ENCODE measurements at regions not wholly inside any gene's neighbourhood (a gene's known extent, or its start where the extent isn't known, plus 50 kb on each side); places are given as distances from the start of the nearest gene placed in this dataset.

GRCh38 chr7:137096607-137097006 lies 228.2 kb downstream of the CHRM2 start:
- TF ChIP-seq CTCF (conservative IDR thresholded peaks at IDR 0.05; ENCODE audit: low read depth): no peak
- ChIA-PET POLR2A (ENCODE audit: low non-redundant PET) (no interaction called here), CTCF (no interaction called here)
- DNase-seq (ENCODE audit: low spot score): no peak
- no peak overlapping the region for H3K27ac ChIP-seq

GRCh38 chr7:137093198-137093597 lies 224.7 kb downstream of the CHRM2 start:
- ChIA-PET POLR2A (ENCODE audit: low non-redundant PET) (no interaction called here), CTCF (no interaction called here)
- TF ChIP-seq CTCF (conservative IDR thresholded peaks at IDR 0.05; ENCODE audit: low read depth): no peak
- H3K27ac ChIP-seq: no peak overlapping the region
- no peak for DNase-seq (ENCODE audit: low spot score)

GRCh38 chr7:137091396-137091795 lies 222.9 kb downstream of the CHRM2 start:
- POLR2A ChIA-PET (ENCODE audit: low non-redundant PET): no interaction called here
- no peak for DNase-seq (ENCODE audit: low spot score)

GRCh38 chr7:137086896-137087295 lies 218.4 kb downstream of the CHRM2 start:
- no peak for TF ChIP-seq CTCF (conservative IDR thresholded peaks at IDR 0.05; ENCODE audit: low read depth)
- CTCF ChIA-PET: interaction anchor here (0.5 kb wide), 1 partner anchor 1316 kb away, joined by 3 read pairs; no protein-coding TSS in a partner anchor
- H3K27ac ChIP-seq: no peak overlapping the region

More at GRCh38 chr7:137091396-137091795, 222.9 kb downstream of the CHRM2 start:
- CTCF ChIA-PET: no interaction called here
- no peak for TF ChIP-seq CTCF (conservative IDR thresholded peaks at IDR 0.05; ENCODE audit: low read depth)
- H3K27ac ChIP-seq: no peak overlapping the region

GRCh38 chr7:137084607-137085380 lies 216.3 kb downstream of the CHRM2 start:
- H3K27ac ChIP-seq: no peak overlapping the region
- ChIA-PET CTCF (no interaction called here), POLR2A (ENCODE audit: low non-redundant PET) (no interaction called here)
- DNase-seq (ENCODE audit: low spot score): no peak
- no peak for TF ChIP-seq CTCF (conservative IDR thresholded peaks at IDR 0.05; ENCODE audit: low read depth)

More at GRCh38 chr7:137086896-137087295, 218.4 kb downstream of the CHRM2 start:
- POLR2A ChIA-PET (ENCODE audit: low non-redundant PET): no interaction called here
- DNase-seq (ENCODE audit: low spot score): no peak

- DNase-seq (ENCODE audit: low spot score): no peak
- POLR2A ChIA-PET (ENCODE audit: low non-redundant PET): no interaction called here
- CTCF ChIA-PET: no interaction called here
- no peak for TF ChIP-seq CTCF (conservative IDR thresholded peaks at IDR 0.05; ENCODE audit: low read depth)
- no peak overlapping the region for H3K27ac ChIP-seq
These were observed 213.9 kb downstream of the CHRM2 start for GRCh38 chr7:137082391-137082790.
